ENCODE measurements at regions not wholly inside any gene's neighbourhood (a gene's known extent, or its start where the extent isn't known, plus 50 kb on each side); places are given as distances from the start of the nearest gene placed in this dataset.
"Not testable (repeated sequence)": the region's sequence is repeated elsewhere in the genome, so short reads cannot be mapped to it uniquely, and the experiment has no call there.

- no peaks in the 10 kb centered on the region for H3K4me1 ChIP-seq (ENCODE audit: insufficient read depth)
- H3K4me3 ChIP-seq (ENCODE audit: low read depth, low read length) = no peak overlapping the region
- H3K27ac ChIP-seq (ENCODE audit: low read depth) = no peak overlapping the region
- WGBS = 82% methylated on average over 1 of the region's 1 CpG
- no peaks in the 10 kb centered on the region for H3K36me3 ChIP-seq (ENCODE audit: insufficient read depth)
- DNase-seq (ENCODE audit: extremely low spot score) = no peak
Measured at GRCh38 chr6:78666764-78667163, 200.6 kb upstream of the IRAK1BP1 start.

- H3K4me3 ChIP-seq (ENCODE audit: low read depth, low read length) = no peak overlapping the region
- H3K36me3 ChIP-seq (ENCODE audit: insufficient read depth) = no peaks in the 10 kb centered on the region
- H3K27ac ChIP-seq (ENCODE audit: low read depth) = no peak overlapping the region
- 79% methylated on average over 2 of the region's 2 CpGs for WGBS
- no peaks in the 10 kb centered on the region for H3K4me1 ChIP-seq (ENCODE audit: insufficient read depth)
- DNase-seq (ENCODE audit: extremely low spot score) = no peak
Measured at GRCh38 chr6:78670156-78670555, 197.2 kb upstream of the IRAK1BP1 start.

GRCh38 chr6:78670802-78671201 lies 196.5 kb upstream of the IRAK1BP1 start:
- H3K4me3 ChIP-seq (ENCODE audit: low read depth, low read length) = no peak overlapping the region
- no peaks in the 10 kb centered on the region for H3K36me3 ChIP-seq (ENCODE audit: insufficient read depth)
- no peak for DNase-seq (ENCODE audit: extremely low spot score)
- no peaks in the 10 kb centered on the region for H3K4me1 ChIP-seq (ENCODE audit: insufficient read depth)
- H3K27ac ChIP-seq (ENCODE audit: low read depth) = no peak overlapping the region
- WGBS = 58% methylated on average over 2 of the region's 2 CpGs

- H3K4me1 ChIP-seq (ENCODE audit: insufficient read depth); DNase-seq (ENCODE audit: extremely low spot score); H3K36me3 ChIP-seq (ENCODE audit: insufficient read depth); H3K27ac ChIP-seq (ENCODE audit: low read depth); H3K4me3 ChIP-seq (ENCODE audit: low read depth, low read length): not testable (repeated sequence)
- 85% methylated on average over 15 of the region's 15 CpGs for WGBS
Measured at GRCh38 chr6:78676069-78677007, 191.0 kb upstream of the IRAK1BP1 start.

- Histone ChIP-seq H3K4me1 (ENCODE audit: insufficient read depth) (no peaks in the 10 kb centered on the region), H3K36me3 (ENCODE audit: insufficient read depth) (no peaks in the 10 kb centered on the region)
- no peak for DNase-seq (ENCODE audit: extremely low spot score)
Measured at GRCh38 chr6:78688668-78689067, 178.7 kb upstream of the IRAK1BP1 start.

GRCh38 chr6:78693835-78694234 lies 173.5 kb upstream of the IRAK1BP1 start:
- Histone ChIP-seq H3K4me1 (ENCODE audit: insufficient read depth) (no peaks in the 10 kb centered on the region), H3K27ac (ENCODE audit: low read depth) (no peak overlapping the region), H3K4me3 (ENCODE audit: low read depth, low read length) (no peak overlapping the region), H3K36me3 (ENCODE audit: insufficient read depth) (no peaks in the 10 kb centered on the region)
- DNase-seq (ENCODE audit: extremely low spot score) = no peak
- 70% methylated on average over 2 of the region's 2 CpGs for WGBS

More at GRCh38 chr6:78688668-78689067, 178.7 kb upstream of the IRAK1BP1 start:
- Histone ChIP-seq H3K27ac (ENCODE audit: low read depth) (no peak overlapping the region), H3K4me3 (ENCODE audit: low read depth, low read length) (no peak overlapping the region)

- not testable (repeated sequence) for H3K27ac ChIP-seq (ENCODE audit: low read depth); H3K36me3 ChIP-seq (ENCODE audit: insufficient read depth); DNase-seq (ENCODE audit: extremely low spot score); H3K4me1 ChIP-seq (ENCODE audit: insufficient read depth); H3K4me3 ChIP-seq (ENCODE audit: low read depth, low read length)
- 81% methylated on average over 10 of the region's 10 CpGs for WGBS
Measured at GRCh38 chr6:78694628-78695027, 172.7 kb upstream of the IRAK1BP1 start.

GRCh38 chr6:78700991-78701390 lies 166.4 kb upstream of the IRAK1BP1 start:
- WGBS = 50% methylated on average over 1 of the region's 1 CpG
- no peak for DNase-seq (ENCODE audit: extremely low spot score)
- H3K4me3 ChIP-seq (ENCODE audit: low read depth, low read length) = no peak overlapping the region
- H3K27ac ChIP-seq (ENCODE audit: low read depth) = no peak overlapping the region
- no peaks in the 10 kb centered on the region for H3K4me1 ChIP-seq (ENCODE audit: insufficient read depth)
- H3K36me3 ChIP-seq (ENCODE audit: insufficient read depth) = no peaks in the 10 kb centered on the region

- H3K4me3 ChIP-seq (ENCODE audit: low read depth, low read length) = no peak overlapping the region
- no peak overlapping the region for H3K27ac ChIP-seq (ENCODE audit: low read depth)
- 77% methylated on average over 2 of the region's 2 CpGs for WGBS
- no peak for DNase-seq (ENCODE audit: extremely low spot score)
- H3K4me1 ChIP-seq (ENCODE audit: insufficient read depth) = no peaks in the 10 kb centered on the region
- no peaks in the 10 kb centered on the region for H3K36me3 ChIP-seq (ENCODE audit: insufficient read depth)
Measured at GRCh38 chr6:78701407-78701806, 165.9 kb upstream of the IRAK1BP1 start.

- no peaks in the 10 kb centered on the region for H3K4me1 ChIP-seq (ENCODE audit: insufficient read depth)
- WGBS = 79% methylated on average over 3 of the region's 3 CpGs
- no peak for DNase-seq (ENCODE audit: extremely low spot score)
- H3K27ac ChIP-seq (ENCODE audit: low read depth) = no peak overlapping the region
- no peak overlapping the region for H3K4me3 ChIP-seq (ENCODE audit: low read depth, low read length)
- H3K36me3 ChIP-seq (ENCODE audit: insufficient read depth) = no peaks in the 10 kb centered on the region
Measured at GRCh38 chr6:78709021-78709420, 158.3 kb upstream of the IRAK1BP1 start.

GRCh38 chr6:78713564-78713963 lies 153.8 kb upstream of the IRAK1BP1 start:
- Histone ChIP-seq H3K4me3 (ENCODE audit: low read depth, low read length) (no peak overlapping the region), H3K27ac (ENCODE audit: low read depth) (no peak overlapping the region), H3K4me1 (ENCODE audit: insufficient read depth) (no peaks in the 10 kb centered on the region), H3K36me3 (ENCODE audit: insufficient read depth) (no peaks in the 10 kb centered on the region)
- WGBS = 78% methylated on average over 4 of the region's 4 CpGs
- DNase-seq (ENCODE audit: extremely low spot score) = no peak

GRCh38 chr6:78744144-78744543 lies 123.2 kb upstream of the IRAK1BP1 start:
- DNase-seq (ENCODE audit: extremely low spot score) = no peak
- no peak overlapping the region for H3K27ac ChIP-seq (ENCODE audit: low read depth)
- H3K4me1 ChIP-seq (ENCODE audit: insufficient read depth) = no peaks in the 10 kb centered on the region
- H3K36me3 ChIP-seq (ENCODE audit: insufficient read depth) = no peaks in the 10 kb centered on the region
- no peak overlapping the region for H3K4me3 ChIP-seq (ENCODE audit: low read depth, low read length)

GRCh38 chr6:78746457-78746856 lies 120.9 kb upstream of the IRAK1BP1 start:
- Histone ChIP-seq H3K4me1 (ENCODE audit: insufficient read depth) (no peaks in the 10 kb centered on the region), H3K36me3 (ENCODE audit: insufficient read depth) (no peaks in the 10 kb centered on the region), H3K27ac (ENCODE audit: low read depth) (no peak overlapping the region), H3K4me3 (ENCODE audit: low read depth, low read length) (no peak overlapping the region)
- WGBS = 92% methylated on average over 2 of the region's 2 CpGs
- no peak for DNase-seq (ENCODE audit: extremely low spot score)

GRCh38 chr6:78749326-78749725 lies 118.0 kb upstream of the IRAK1BP1 start:
- no peak for DNase-seq (ENCODE audit: extremely low spot score)
- H3K4me3 ChIP-seq (ENCODE audit: low read depth, low read length) = no peak overlapping the region
- no peaks in the 10 kb centered on the region for H3K4me1 ChIP-seq (ENCODE audit: insufficient read depth)
- no peaks in the 10 kb centered on the region for H3K36me3 ChIP-seq (ENCODE audit: insufficient read depth)
- no peak overlapping the region for H3K27ac ChIP-seq (ENCODE audit: low read depth)
